Mesenchymal stem cell (in vitro differentiated cells and primary cell): ENCODE measurements at regions not wholly inside any gene's neighbourhood (a gene's known extent, or its start where the extent isn't known, plus 50 kb on each side); places are given as distances from the start of the nearest gene placed in this dataset.

Experiments
- DNase-seq: peaks from one replicate; pipeline ENCODE4 v3.0.0-alpha.2; 2013
- H2AFZ ChIP-seq: one replicate; pipeline ENCODE4 v1.6.1; 2013; ENCODE audit warnings: low read depth, mild to moderate bottlenecking, control low read depth, inconsistent platforms, low read length, moderate library complexity
- H2AK5ac ChIP-seq: 2 replicates; pipeline ENCODE4 v1.6.1; 2013; ENCODE audit warnings: low read length, moderate library complexity, mild to moderate bottlenecking, inconsistent platforms; ENCODE audit not compliant: severe bottlenecking
- H2BK120ac ChIP-seq: one replicate; pipeline ENCODE4 v1.6.1; 2013; ENCODE audit warnings: low read depth, mild to moderate bottlenecking, inconsistent platforms, low read length, moderate library complexity
- H2BK12ac ChIP-seq, 2 experiments: one replicate each; pipeline ENCODE4 v1.6.1; 2013; ENCODE audit warnings: inconsistent platforms in 2 of 2, low read length in 2 of 2, mild to moderate bottlenecking in 2 of 2, moderate library complexity in 2 of 2, control low read depth in 1 of 2
- H2BK15ac ChIP-seq: one replicate; pipeline ENCODE4 v1.6.1; 2013; ENCODE audit warnings: mild to moderate bottlenecking, low read depth, inconsistent platforms; ENCODE audit not compliant: poor library complexity, severe bottlenecking
- H2BK5ac ChIP-seq: 2 replicates; pipeline ENCODE4 v1.6.1; 2013; ENCODE audit warnings: low read depth, mild to moderate bottlenecking, low read length, control low read depth, inconsistent platforms; ENCODE audit not compliant: poor library complexity, severe bottlenecking
- H3K14ac ChIP-seq, 2 experiments: one replicate each; pipeline ENCODE4 v1.6.1; 2013; ENCODE audit warnings: inconsistent platforms in 2 of 2, low read length in 2 of 2, control low read depth in 1 of 2, mild to moderate bottlenecking in 1 of 2, moderate library complexity in 1 of 2
- H3K18ac ChIP-seq, 2 experiments: one replicate each; pipeline ENCODE4 v1.6.1; 2013; ENCODE audit warnings: inconsistent platforms in 2 of 2, low read length in 2 of 2, control low read depth in 1 of 2, low read depth in 1 of 2, mild to moderate bottlenecking in 1 of 2
- H3K23ac ChIP-seq, 2 experiments: one replicate each; pipeline ENCODE4 v1.6.1; 2013; ENCODE audit warnings: inconsistent platforms in 2 of 2, low read length in 2 of 2, mild to moderate bottlenecking in 2 of 2, moderate library complexity in 2 of 2, control low read depth in 1 of 2
- H3K27ac ChIP-seq: 2 replicates; pipeline ENCODE4 v1.5.1; 2013; ENCODE audit warnings: mild to moderate bottlenecking, moderate library complexity, low read length, control low read depth, inconsistent platforms; ENCODE audit not compliant: poor library complexity, severe bottlenecking
- H3K27me3 ChIP-seq, 2 experiments: 2 replicates each; pipeline versions ENCODE4 v1.6.1 to v1.7.0; 2013; ENCODE audit warnings: low read length in 2 of 2, mild to moderate bottlenecking in 2 of 2, moderate library complexity in 2 of 2, control low read depth in 1 of 2, inconsistent platforms in 1 of 2; ENCODE audit not compliant: control insufficient read depth in 1 of 2, insufficient read depth in 1 of 2
- H3K36me3 ChIP-seq, 2 experiments: 2 replicates each; pipeline versions ENCODE4 v1.6.1 to v1.7.0; 2013; ENCODE audit warnings: low read length in 2 of 2, control low read depth in 1 of 2, inconsistent platforms in 1 of 2, low read depth in 1 of 2, mild to moderate bottlenecking in 1 of 2; ENCODE audit not compliant: insufficient read depth in 2 of 2, control insufficient read depth in 1 of 2
- H3K4ac ChIP-seq, 2 experiments: one replicate each; pipeline ENCODE4 v1.6.1; 2013; ENCODE audit warnings: inconsistent platforms in 2 of 2, low read length in 2 of 2, mild to moderate bottlenecking in 2 of 2, moderate library complexity in 2 of 2, control low read depth in 1 of 2, low read depth in 1 of 2
- H3K4me1 ChIP-seq: 2 replicates; pipeline ENCODE4 v1.6.1; 2013; ENCODE audit warnings: low read depth, low read length, control low read depth; ENCODE audit not compliant: control insufficient read depth, insufficient read depth
- H3K4me2 ChIP-seq: 2 replicates; pipeline ENCODE4 v1.6.1; 2013; ENCODE audit warnings: low read length, mild to moderate bottlenecking, inconsistent platforms; ENCODE audit not compliant: poor library complexity, severe bottlenecking
- H3K4me3 ChIP-seq, 2 experiments: 2 replicates each; pipeline versions ENCODE4 v1.5.1 to v1.7.0; 2013; ENCODE audit warnings: low read length in 2 of 2, mild to moderate bottlenecking in 2 of 2, control low read depth in 1 of 2, low read depth in 1 of 2; ENCODE audit not compliant: insufficient read depth in 1 of 2
- H3K79me1 ChIP-seq: replicated peaks from 2 replicates; pipeline ENCODE4 v1.6.1; 2013; ENCODE audit warnings: mild to moderate bottlenecking, control low read depth, low read length, inconsistent platforms; ENCODE audit not compliant: poor library complexity, severe bottlenecking
- H3K9ac ChIP-seq: 2 replicates; pipeline ENCODE4 v1.7.0; 2013; ENCODE audit warnings: mild to moderate bottlenecking, low read length, moderate library complexity
- H3K9me3 ChIP-seq: 2 replicates; pipeline ENCODE4 v1.7.0; 2013; ENCODE audit warnings: mild to moderate bottlenecking, low read length; ENCODE audit not compliant: control insufficient read depth
- H4K8ac ChIP-seq: one replicate; pipeline ENCODE4 v1.6.1; 2013; ENCODE audit warnings: inconsistent platforms, mild to moderate bottlenecking, low read length, moderate library complexity
- H4K91ac ChIP-seq: one replicate; pipeline ENCODE4 v1.6.1; 2013; ENCODE audit warnings: mild to moderate bottlenecking, low read length, inconsistent platforms
- WGBS: methylation state at CpG from one replicate; pipeline ENCODE4 v1.1.7; 2013; ENCODE audit warnings: mixed read lengths; 5-methylcytosine and 5-hydroxymethylcytosine counted together

DNA sequence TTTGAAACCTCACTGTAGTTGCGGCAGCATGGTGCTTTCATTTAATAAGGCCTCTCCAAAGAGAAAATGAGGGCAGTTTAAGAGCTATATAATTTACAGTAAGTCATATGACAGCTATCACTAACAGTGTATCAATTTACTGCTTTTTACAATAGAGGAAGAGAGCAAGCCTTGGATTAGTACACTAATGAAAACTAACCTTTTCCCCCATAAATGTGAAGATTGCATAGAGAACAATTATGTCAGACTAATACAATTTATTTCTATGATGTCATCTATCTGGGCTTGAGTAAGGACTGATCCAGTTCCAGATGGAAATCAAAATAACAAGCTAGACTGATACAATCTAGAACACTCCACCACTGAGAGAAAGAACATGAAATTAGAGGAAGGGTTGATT, 78.1 kb upstream of the FAM83B start:
- no peak overlapping the region for H3K27ac ChIP-seq
- no peak overlapping the region for H3K14ac ChIP-seq
- no peaks in the 10 kb centered on the region for H3K36me3 ChIP-seq
- WGBS, result no CpG with 5 or more reads among the region's 1 CpG
- no peak overlapping the region for H2BK5ac ChIP-seq
- H4K91ac ChIP-seq, result no peak overlapping the region
- no peak overlapping the region for H3K9ac ChIP-seq
- H3K4me3 ChIP-seq, result no peak overlapping the region
- H4K8ac ChIP-seq, result no peak overlapping the region
- H3K23ac ChIP-seq, result no peak overlapping the region
- H2BK12ac ChIP-seq, result no peak overlapping the region
- no peaks in the 10 kb centered on the region for H3K9me3 ChIP-seq
- no peak overlapping the region for H3K18ac ChIP-seq
- H3K79me1 ChIP-seq, result no peaks in the 10 kb centered on the region
- DNase-seq, result no peak
- H3K4ac ChIP-seq, result no peak overlapping the region
- no peaks in the 10 kb centered on the region for H3K27me3 ChIP-seq
- H2AFZ ChIP-seq, result no peak overlapping the region
- no peaks in the 10 kb centered on the region for H3K4me1 ChIP-seq
- no peak overlapping the region for H2BK120ac ChIP-seq
- H3K4me2 ChIP-seq, result no peak overlapping the region
- H2BK15ac ChIP-seq, result no peak overlapping the region
- no peak overlapping the region for H2AK5ac ChIP-seq

DNA sequence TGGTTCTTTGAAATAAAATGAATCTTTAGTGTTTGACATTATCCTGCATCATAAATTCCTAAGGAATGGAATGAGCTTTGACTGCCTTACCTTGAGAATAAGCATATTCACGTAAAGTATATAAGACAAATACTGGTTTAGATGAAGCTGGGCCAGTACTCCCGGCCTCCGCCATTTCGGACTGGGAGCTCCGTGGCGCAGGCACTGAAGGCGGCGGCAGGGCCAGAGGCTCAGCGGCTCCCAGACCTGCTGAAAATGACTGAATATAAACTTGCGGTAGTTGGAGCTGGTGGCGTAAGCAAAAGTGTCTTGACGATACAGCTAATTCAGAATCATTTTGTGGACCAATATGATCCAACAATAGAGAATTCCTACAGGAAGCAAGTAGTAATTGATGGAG, 76.2 kb upstream of the FAM83B start:
- Histone ChIP-seq H3K23ac (no peak overlapping the region), H3K79me1 (no peaks in the 10 kb centered on the region), H3K36me3 (no peaks in the 10 kb centered on the region), H3K18ac (no peak overlapping the region), H2AFZ (no peak overlapping the region), H3K4me2 (no peak overlapping the region), H2BK12ac (no peak overlapping the region), H4K8ac (no peak overlapping the region), H3K9me3 (no peaks in the 10 kb centered on the region), H3K27ac (no peak overlapping the region), H3K4me1 (no peaks in the 10 kb centered on the region), H2BK120ac (no peak overlapping the region), H2AK5ac (no peak overlapping the region), H3K27me3 (no peaks in the 10 kb centered on the region), H2BK15ac (no peak overlapping the region), H3K4me3 (no peak overlapping the region), H3K9ac (no peak overlapping the region), H4K91ac (no peak overlapping the region), H2BK5ac (no peak overlapping the region), H3K14ac (no peak overlapping the region), H3K4ac (no peak overlapping the region)
- whole genome bisulfite sequencing, result 98% methylated on average over 10 of the region's 12 CpGs
- DNase-seq, result no peak

DNA sequence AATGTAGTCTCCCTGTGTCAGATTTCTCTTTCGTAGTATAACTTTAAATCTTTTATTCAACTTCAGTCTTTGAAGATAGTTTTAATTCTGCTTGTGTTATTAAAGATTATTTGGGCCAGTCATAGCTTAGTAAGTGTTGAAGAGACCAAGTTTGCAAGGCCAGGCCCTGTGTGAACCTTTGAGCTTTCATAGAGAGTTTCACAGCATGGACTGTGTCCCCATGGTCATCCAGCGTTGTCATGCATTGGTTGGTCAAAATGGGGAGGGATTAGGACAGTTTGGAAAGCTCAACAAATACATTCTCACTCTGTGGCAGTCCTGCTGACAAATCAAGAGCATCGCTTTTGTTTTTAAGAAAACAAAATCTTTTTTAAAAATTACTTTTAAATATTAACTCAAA, 74.6 kb upstream of the FAM83B start:
- no peak overlapping the region for H2BK15ac ChIP-seq
- no peak overlapping the region for H3K18ac ChIP-seq
- no peak overlapping the region for H3K23ac ChIP-seq
- no peaks in the 10 kb centered on the region for H3K27me3 ChIP-seq
- H3K4me3 ChIP-seq, result no peak overlapping the region
- no peak overlapping the region for H3K27ac ChIP-seq
- no peak overlapping the region for H2BK12ac ChIP-seq
- no peak overlapping the region for H2BK5ac ChIP-seq
- WGBS, result 100% methylated on average over 1 of the region's 3 CpGs
- no peak overlapping the region for H4K91ac ChIP-seq
- H4K8ac ChIP-seq, result no peak overlapping the region
- no peak overlapping the region for H3K4ac ChIP-seq
- H3K36me3 ChIP-seq, result no peaks in the 10 kb centered on the region
- no peak overlapping the region for H2AFZ ChIP-seq
- no peaks in the 10 kb centered on the region for H3K4me1 ChIP-seq
- H3K79me1 ChIP-seq, result no peaks in the 10 kb centered on the region
- H3K14ac ChIP-seq, result no peak overlapping the region
- no peak overlapping the region for H2BK120ac ChIP-seq
- no peaks in the 10 kb centered on the region for H3K9me3 ChIP-seq
- no peak for DNase-seq
- no peak overlapping the region for H3K4me2 ChIP-seq
- H3K9ac ChIP-seq, result no peak overlapping the region
- H2AK5ac ChIP-seq, result no peak overlapping the region

DNA sequence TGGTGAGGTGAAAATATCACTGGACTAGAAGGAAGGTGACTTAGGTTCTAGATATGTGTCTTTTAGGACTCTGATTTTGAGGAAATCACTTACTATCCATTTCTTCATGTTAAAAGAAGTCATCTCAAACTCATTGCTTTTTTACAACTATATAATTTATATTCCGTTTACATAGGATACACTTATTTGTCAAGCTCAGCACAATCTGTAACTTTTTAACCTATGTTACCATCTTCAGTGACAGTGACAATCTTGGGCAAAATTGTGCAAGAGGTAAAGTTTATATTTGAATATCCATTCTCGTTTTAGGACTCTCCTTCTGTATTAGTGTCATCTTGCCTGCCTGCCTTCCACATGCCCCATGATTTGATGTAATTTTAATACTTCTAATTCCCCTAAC, 74.0 kb upstream of the FAM83B start:
- no peak for DNase-seq
- Histone ChIP-seq H2BK12ac (no peak overlapping the region), H3K79me1 (no peaks in the 10 kb centered on the region), H2BK5ac (no peak overlapping the region), H2AK5ac (no peak overlapping the region), H2AFZ (no peak overlapping the region), H3K9me3 (no peaks in the 10 kb centered on the region), H2BK120ac (no peak overlapping the region), H4K91ac (no peak overlapping the region), H3K4ac (no peak overlapping the region), H3K27ac (no peak overlapping the region), H2BK15ac (no peak overlapping the region), H3K4me2 (no peak overlapping the region), H3K23ac (no peak overlapping the region), H3K14ac (no peak overlapping the region), H3K36me3 (no peaks in the 10 kb centered on the region), H4K8ac (no peak overlapping the region), H3K4me3 (no peak overlapping the region), H3K18ac (no peak overlapping the region), H3K27me3 (no peaks in the 10 kb centered on the region), H3K9ac (no peak overlapping the region), H3K4me1 (no peaks in the 10 kb centered on the region)
- 89% methylated on average over 2 of the region's 2 CpGs for WGBS
